ENCODE measurements at regions not wholly inside any gene's neighbourhood (a gene's known extent, or its start where the extent isn't known, plus 50 kb on each side); places are given as distances from the start of the nearest gene placed in this dataset.

DNA sequence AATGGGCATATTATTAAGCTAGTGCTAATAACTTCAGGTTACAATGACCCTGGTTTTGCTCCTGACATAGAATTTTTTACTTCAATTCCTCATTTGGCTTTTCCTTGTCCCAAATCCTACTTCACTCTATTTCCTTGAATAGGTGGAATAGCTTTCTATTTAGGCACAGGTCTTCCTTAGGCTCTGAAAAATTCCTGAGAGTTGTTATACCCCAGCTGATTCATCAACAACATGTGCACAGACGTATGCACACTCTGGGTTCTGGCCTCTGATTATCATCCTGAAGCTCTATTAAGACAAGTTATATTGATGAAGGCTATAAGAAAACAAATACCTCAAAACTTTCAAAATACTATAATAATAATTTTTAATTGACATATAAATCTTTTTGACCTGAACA lies 172.4 kb downstream of the NTMT2 start:
- no peak for DNase-seq (ENCODE audit: low spot score)
- Histone ChIP-seq H2BK15ac (ENCODE audit: low read length) (no peak overlapping the region), H2BK120ac (ENCODE audit: low read depth, low read length) (no peak overlapping the region), H3K23ac (ENCODE audit: low read depth, low read length, poor library complexity) (no peak overlapping the region), H3K4me1 (ENCODE audit: control insufficient read depth in 2 of 2, insufficient read depth in 1 of 2, low read depth in 1 of 2, low read length in 2 of 2) (peaks cover 0 to 2% of the 10 kb centered on the region in 2 donors), H3K27me3 (ENCODE audit: control insufficient read depth in 3 of 3, insufficient read depth in 3 of 3, low read depth in 1 of 3, low read length in 3 of 3) (no peaks in the 10 kb centered on the region), H3K4me2 (ENCODE audit: insufficient read depth, low read length, poor library complexity, severe bottlenecking) (no peak overlapping the region), H3K27ac (replicated peaks; ENCODE audit: low read length) (no peak overlapping the region), H3K14ac (ENCODE audit: low read length) (no peak overlapping the region), H3K9ac (ENCODE audit: low read depth, low read length, poor library complexity) (no peak overlapping the region), H2BK12ac (ENCODE audit: low read length) (no peak overlapping the region), H2AK5ac (ENCODE audit: low read depth, low read length) (no peak overlapping the region), H2BK5ac (ENCODE audit: low read length) (no peak overlapping the region), H4K91ac (ENCODE audit: low read depth, low read length, poor library complexity) (no peak overlapping the region), H3K4me3 (ENCODE audit: low read length in 2 of 2) (no peak overlapping the region), H3K79me1 (ENCODE audit: low read depth, low read length) (no peaks in the 10 kb centered on the region), H3K4ac (ENCODE audit: low read length) (no peak overlapping the region), H3K36me3 (replicated peaks in 1 of 2; ENCODE audit: control insufficient read depth in 2 of 2, insufficient read depth in 2 of 2, low read length in 2 of 2) (no peaks in the 10 kb centered on the region), H3K9me3 (replicated peaks in 1 of 2; ENCODE audit: control insufficient read depth in 2 of 2, insufficient read depth in 1 of 2, low read depth in 1 of 2, low read length in 2 of 2) (no peaks in the 10 kb centered on the region), H3K18ac (ENCODE audit: low read length) (no peak overlapping the region), H4K8ac (ENCODE audit: low read depth, low read length) (no peak overlapping the region), H2AFZ (ENCODE audit: low read length) (no peak overlapping the region)
- no CpG with 5 or more reads among the region's 1 CpG for WGBS, 2 donors (ENCODE audit: extremely low coverage in 2 of 2, insufficient read length in 2 of 2, insufficient replicate concordance in 1 of 2)

DNA sequence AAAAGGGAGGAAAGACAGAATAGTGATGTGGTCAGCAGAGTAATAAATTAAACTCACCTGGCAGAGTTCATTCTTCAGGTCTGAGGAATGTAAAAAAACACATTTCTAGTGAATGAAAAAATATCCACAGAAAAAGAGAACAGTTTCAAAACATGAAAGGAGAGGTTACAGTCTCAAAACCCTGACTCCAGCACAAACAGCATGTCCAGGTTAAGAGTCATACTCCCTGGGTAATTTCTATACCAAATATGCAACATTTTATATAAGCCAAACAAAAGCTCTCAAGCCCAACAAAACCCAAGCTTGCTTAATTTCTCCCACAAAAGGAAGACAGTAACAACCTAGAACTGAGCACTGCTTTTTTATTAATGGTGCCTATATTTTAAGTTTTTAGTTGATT lies 173.0 kb downstream of the NTMT2 start:
- Histone ChIP-seq H2AFZ (ENCODE audit: low read length) (no peak overlapping the region), H2BK12ac (ENCODE audit: low read length) (no peak overlapping the region), H3K36me3 (replicated peaks in 1 of 2; ENCODE audit: control insufficient read depth in 2 of 2, insufficient read depth in 2 of 2, low read length in 2 of 2) (no peaks in the 10 kb centered on the region), H3K27me3 (ENCODE audit: control insufficient read depth in 3 of 3, insufficient read depth in 3 of 3, low read depth in 1 of 3, low read length in 3 of 3) (no peaks in the 10 kb centered on the region), H4K8ac (ENCODE audit: low read depth, low read length) (no peak overlapping the region), H3K4me3 (ENCODE audit: low read length in 2 of 2) (no peak overlapping the region), H4K91ac (ENCODE audit: low read depth, low read length, poor library complexity) (no peak overlapping the region), H3K27ac (replicated peaks; ENCODE audit: low read length) (no peak overlapping the region), H2BK5ac (ENCODE audit: low read length) (no peak overlapping the region), H3K9ac (ENCODE audit: low read depth, low read length, poor library complexity) (no peak overlapping the region), H3K4me2 (ENCODE audit: insufficient read depth, low read length, poor library complexity, severe bottlenecking) (no peak overlapping the region), H2AK5ac (ENCODE audit: low read depth, low read length) (no peak overlapping the region), H3K14ac (ENCODE audit: low read length) (no peak overlapping the region), H3K18ac (ENCODE audit: low read length) (no peak overlapping the region), H3K9me3 (replicated peaks in 1 of 2; ENCODE audit: control insufficient read depth in 2 of 2, insufficient read depth in 1 of 2, low read depth in 1 of 2, low read length in 2 of 2) (no peaks in the 10 kb centered on the region), H3K23ac (ENCODE audit: low read depth, low read length, poor library complexity) (no peak overlapping the region), H2BK120ac (ENCODE audit: low read depth, low read length) (no peak overlapping the region), H3K4me1 (ENCODE audit: control insufficient read depth in 2 of 2, insufficient read depth in 1 of 2, low read depth in 1 of 2, low read length in 2 of 2) (peaks cover 0 to 2% of the 10 kb centered on the region in 2 donors), H2BK15ac (ENCODE audit: low read length) (no peak overlapping the region), H3K79me1 (ENCODE audit: low read depth, low read length) (no peaks in the 10 kb centered on the region), H3K4ac (ENCODE audit: low read length) (no peak overlapping the region)
- DNase-seq (ENCODE audit: low spot score): no peak

DNA sequence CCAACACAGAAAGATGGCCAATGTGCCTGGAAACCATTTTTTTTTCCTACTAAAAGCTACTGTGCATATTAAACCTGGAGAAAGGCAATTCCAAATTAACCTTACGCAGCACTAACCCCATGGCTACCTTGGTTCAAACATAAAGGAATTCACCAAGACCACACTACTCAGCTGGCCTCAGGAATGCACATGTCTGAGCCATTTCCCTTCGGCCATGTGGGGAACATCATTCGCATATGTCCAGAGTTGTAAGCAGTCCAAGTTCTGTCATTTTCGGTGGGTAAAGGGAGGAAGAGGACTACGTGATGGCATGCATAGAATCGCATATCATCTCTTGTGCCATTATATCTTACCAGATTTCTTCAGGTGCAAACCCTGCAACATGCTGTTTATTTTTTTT lies 175.4 kb downstream of the NTMT2 start:
- no peak overlapping the region for H3K4me2 ChIP-seq (ENCODE audit: insufficient read depth, low read length, poor library complexity, severe bottlenecking)
- H4K91ac ChIP-seq (ENCODE audit: low read depth, low read length, poor library complexity): no peak overlapping the region
- no peaks in the 10 kb centered on the region for H3K36me3 ChIP-seq (replicated peaks in 1 of 2; ENCODE audit: control insufficient read depth in 2 of 2, insufficient read depth in 2 of 2, low read length in 2 of 2)
- H3K9ac ChIP-seq (ENCODE audit: low read depth, low read length, poor library complexity): no peak overlapping the region
- H3K79me1 ChIP-seq (ENCODE audit: low read depth, low read length): no peaks in the 10 kb centered on the region
- H3K4me3 ChIP-seq (ENCODE audit: low read length in 2 of 2): no peak overlapping the region
- no peak overlapping the region for H3K18ac ChIP-seq (ENCODE audit: low read length)
- WGBS, 2 donors (ENCODE audit: extremely low coverage in 2 of 2, insufficient read length in 2 of 2, insufficient replicate concordance in 1 of 2): no CpG with 5 or more reads among the region's 6 CpGs
- no peak overlapping the region for H2BK5ac ChIP-seq (ENCODE audit: low read length)
- H2BK120ac ChIP-seq (ENCODE audit: low read depth, low read length): no peak overlapping the region
- H4K8ac ChIP-seq (ENCODE audit: low read depth, low read length): no peak overlapping the region
- no peak overlapping the region for H3K14ac ChIP-seq (ENCODE audit: low read length)
- no peak for DNase-seq (ENCODE audit: low spot score)
- no peak overlapping the region for H3K23ac ChIP-seq (ENCODE audit: low read depth, low read length, poor library complexity)
- H3K4me1 ChIP-seq (ENCODE audit: control insufficient read depth in 2 of 2, insufficient read depth in 1 of 2, low read depth in 1 of 2, low read length in 2 of 2): no peaks in the 10 kb centered on the region
- H3K9me3 ChIP-seq (replicated peaks in 1 of 2; ENCODE audit: control insufficient read depth in 2 of 2, insufficient read depth in 1 of 2, low read depth in 1 of 2, low read length in 2 of 2): no peaks in the 10 kb centered on the region
- no peak overlapping the region for H2AFZ ChIP-seq (ENCODE audit: low read length)
- H3K4ac ChIP-seq (ENCODE audit: low read length): no peak overlapping the region
- no peak overlapping the region for H2BK12ac ChIP-seq (ENCODE audit: low read length)
- no peaks in the 10 kb centered on the region for H3K27me3 ChIP-seq (ENCODE audit: control insufficient read depth in 3 of 3, insufficient read depth in 3 of 3, low read depth in 1 of 3, low read length in 3 of 3)
- H2BK15ac ChIP-seq (ENCODE audit: low read length): no peak overlapping the region
- no peak overlapping the region for H3K27ac ChIP-seq (replicated peaks; ENCODE audit: low read length)
- H2AK5ac ChIP-seq (ENCODE audit: low read depth, low read length): no peak overlapping the region

DNA sequence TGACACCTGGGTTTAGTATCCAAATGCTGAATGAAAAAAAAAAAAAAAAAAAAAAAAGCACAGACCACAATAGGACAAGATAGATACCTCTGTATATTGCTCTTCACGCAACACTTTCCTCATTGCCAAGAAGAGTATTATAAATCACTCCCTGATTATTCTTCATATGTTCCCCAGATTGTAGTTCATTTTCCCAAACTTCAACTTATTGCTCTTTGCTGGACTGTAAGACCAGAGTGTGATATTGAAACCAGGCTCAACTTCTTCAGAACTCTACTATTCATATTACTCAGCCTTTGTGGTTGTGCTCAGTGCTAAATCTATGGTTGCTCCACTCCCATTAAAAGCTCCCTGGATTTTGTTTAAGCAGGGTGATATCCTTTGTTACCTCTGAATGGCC lies 180.4 kb downstream of the NTMT2 start:
- Histone ChIP-seq H2AK5ac (ENCODE audit: low read depth, low read length) (no peak overlapping the region), H2AFZ (ENCODE audit: low read length) (no peak overlapping the region), H3K4me2 (ENCODE audit: insufficient read depth, low read length, poor library complexity, severe bottlenecking) (no peak overlapping the region), H3K14ac (ENCODE audit: low read length) (no peak overlapping the region), H3K9ac (ENCODE audit: low read depth, low read length, poor library complexity) (no peak overlapping the region), H3K4me3 (ENCODE audit: low read length in 2 of 2) (no peak overlapping the region), H4K8ac (ENCODE audit: low read depth, low read length) (no peak overlapping the region), H3K18ac (ENCODE audit: low read length) (no peak overlapping the region), H2BK120ac (ENCODE audit: low read depth, low read length) (no peak overlapping the region), H3K27me3 (ENCODE audit: control insufficient read depth in 3 of 3, insufficient read depth in 3 of 3, low read depth in 1 of 3, low read length in 3 of 3) (no peaks in the 10 kb centered on the region), H3K4ac (ENCODE audit: low read length) (no peak overlapping the region), H2BK12ac (ENCODE audit: low read length) (no peak overlapping the region), H2BK15ac (ENCODE audit: low read length) (no peak overlapping the region), H3K9me3 (replicated peaks in 1 of 2; ENCODE audit: control insufficient read depth in 2 of 2, insufficient read depth in 1 of 2, low read depth in 1 of 2, low read length in 2 of 2) (no peaks in the 10 kb centered on the region), H3K79me1 (ENCODE audit: low read depth, low read length) (no peaks in the 10 kb centered on the region), H3K27ac (replicated peaks; ENCODE audit: low read length) (no peak overlapping the region), H4K91ac (ENCODE audit: low read depth, low read length, poor library complexity) (no peak overlapping the region), H3K23ac (ENCODE audit: low read depth, low read length, poor library complexity) (no peak overlapping the region), H2BK5ac (ENCODE audit: low read length) (no peak overlapping the region), H3K4me1 (ENCODE audit: control insufficient read depth in 2 of 2, insufficient read depth in 1 of 2, low read depth in 1 of 2, low read length in 2 of 2) (no peaks in the 10 kb centered on the region), H3K36me3 (replicated peaks in 1 of 2; ENCODE audit: control insufficient read depth in 2 of 2, insufficient read depth in 2 of 2, low read length in 2 of 2) (no peaks in the 10 kb centered on the region)
- no peak for DNase-seq (ENCODE audit: low spot score)
- WGBS, 2 donors (ENCODE audit: extremely low coverage in 2 of 2, insufficient read length in 2 of 2, insufficient replicate concordance in 1 of 2): no CpG with 5 or more reads among the region's 1 CpG

All from neuronal stem cell (in vitro differentiated cells).